H1 (cell line): ENCODE measurements at regions not wholly inside any gene's neighbourhood (a gene's known extent, or its start where the extent isn't known, plus 50 kb on each side); places are given as distances from the start of the nearest gene placed in this dataset.

Experiments
- CTCF ChIA-PET: fragments of 300-600 bp; sonication (Branson Sonifier 250); formaldehyde crosslinking; loops from one replicate; lab custom pipeline; 2021; ENCODE audit not compliant: partially characterized antibody; lab: Charles Lee
- POLR2A ChIA-PET: fragments of 300-600 bp; sonication (Branson Sonifier 250); formaldehyde crosslinking; loops from one replicate; lab custom pipeline; 2021; ENCODE audit warnings: inconsistent platforms; ENCODE audit not compliant: partially characterized antibody; lab: Charles Lee
- DNase-seq, 2 experiments: peaks; one replicate each; pipeline versions ENCODE4 v3.0.0 to v3.0.0-alpha.2; 2010 to 2022; ENCODE audit warnings: low spot score in 2 of 2, low read depth in 1 of 2, mixed read lengths in 1 of 2
- FAIRE-seq: peaks from 2 replicates; lab custom pipeline; 2011; peaks lifted over from hg19 to GRCh38; lab: Jason Lieb, UNC
- H2AFZ ChIP-seq: 2 replicates; pipeline ENCODE4 v1.8.1; 2012; ENCODE audit warnings: low read length, inconsistent platforms
- H2AK5ac ChIP-seq: 2 replicates; pipeline ENCODE4 v1.6.1; 2013; ENCODE audit warnings: low read depth, low read length
- H2BK120ac ChIP-seq: replicated peaks from 2 replicates; pipeline ENCODE3; 2013; ENCODE audit warnings: low read depth, low read length, inconsistent platforms
- H2BK12ac ChIP-seq: 2 replicates; pipeline ENCODE4 v1.6.1; 2013; ENCODE audit warnings: low read depth, low read length
- H2BK15ac ChIP-seq: 2 replicates; pipeline ENCODE4 v1.6.1; 2013; ENCODE audit warnings: low read length
- H2BK20ac ChIP-seq: 2 replicates; pipeline ENCODE4 v1.6.1; 2013; ENCODE audit warnings: low read length
- H2BK5ac ChIP-seq: 2 replicates; pipeline ENCODE4 v1.6.1; 2013; ENCODE audit warnings: low read depth, low read length
- H3K14ac ChIP-seq: 2 replicates; pipeline ENCODE4 v1.6.1; 2013; ENCODE audit warnings: inconsistent platforms; ENCODE audit not compliant: insufficient read length
- H3K18ac ChIP-seq: 2 replicates; pipeline ENCODE4 v1.6.1; 2013; ENCODE audit warnings: low read length; ENCODE audit errors: extremely low read depth
- H3K23ac ChIP-seq: 2 replicates; pipeline ENCODE4 v1.6.1; 2013; ENCODE audit warnings: inconsistent platforms; ENCODE audit not compliant: insufficient read length
- H3K23me2 ChIP-seq: 2 replicates; pipeline ENCODE4 v1.6.1; 2013; ENCODE audit warnings: low read depth, low read length
- H3K27ac ChIP-seq: 2 replicates; pipeline ENCODE4 v1.6.1; 2011; ENCODE audit warnings: low read depth, low read length, inconsistent platforms
- H3K27me3 ChIP-seq, 4 experiments: replicated peaks in 1 of 4; 1 replicate in 1 of 4; 2 replicates in 3 of 4; pipeline versions ENCODE4 v1.6.1 to v1.8.1; 2011 to 2013; ENCODE audit warnings: low read length in 3 of 4, mild to moderate bottlenecking in 3 of 4, inconsistent platforms in 2 of 4, mixed read lengths in 2 of 4, moderate library complexity in 1 of 4; ENCODE audit not compliant: control insufficient read depth in 3 of 4, insufficient read depth in 3 of 4; ENCODE audit errors: extremely low read depth in 1 of 4
- H3K36me3 ChIP-seq, 4 experiments: 2 replicates each; pipeline versions ENCODE4 v1.6.1 to v1.8.1; 2011 to 2013; ENCODE audit warnings: mild to moderate bottlenecking in 4 of 4, low read length in 3 of 4, moderate library complexity in 2 of 4, control low read depth in 1 of 4, inconsistent platforms in 1 of 4; ENCODE audit not compliant: insufficient read depth in 4 of 4, control insufficient read depth in 2 of 4
- H3K4ac ChIP-seq: replicated peaks from 2 replicates; pipeline ENCODE3; 2013; ENCODE audit warnings: low read length, low read depth, mixed read lengths, inconsistent platforms; ENCODE audit not compliant: insufficient read length
- H3K4me1 ChIP-seq, 4 experiments: replicated peaks in 1 of 4; 1 replicate in 1 of 4; 2 replicates in 3 of 4; pipeline versions ENCODE4 v1.6.1 to v1.8.1; 2011 to 2013; ENCODE audit warnings: low read length in 3 of 4, inconsistent platforms in 2 of 4, mixed read lengths in 1 of 4; ENCODE audit not compliant: insufficient read depth in 4 of 4, control insufficient read depth in 3 of 4
- H3K4me2 ChIP-seq, 2 experiments: 2 replicates each; pipeline versions ENCODE4 v1.6.1 to v1.8.1; 2011 to 2013; ENCODE audit warnings: low read depth in 2 of 2, low read length in 2 of 2, control low read depth in 1 of 2, inconsistent platforms in 1 of 2, mild to moderate bottlenecking in 1 of 2; ENCODE audit not compliant: insufficient read depth in 1 of 2
- H3K4me3 ChIP-seq, 4 experiments: fragments of 200-600, 300-600 bp in 1 of 4; sonication (generic), shearing (Covaris generic), sonication (Bioruptor Twin) in 1 of 4; 2 replicates each; pipeline versions ENCODE4 v1.5.1 to v1.8.1; 2011 to 2016; ENCODE audit warnings: low read length in 4 of 4, low read depth in 3 of 4, control low read depth in 2 of 4, inconsistent platforms in 2 of 4, mild to moderate bottlenecking in 2 of 4, mixed read lengths in 1 of 4, moderate library complexity in 1 of 4; ENCODE audit not compliant: insufficient read depth in 2 of 4; ENCODE audit errors: extremely low read depth in 1 of 4
- H3K56ac ChIP-seq: replicated peaks from 2 replicates; pipeline ENCODE3; 2013; ENCODE audit warnings: low read depth, mild to moderate bottlenecking, mixed read lengths, low read length, inconsistent platforms; ENCODE audit not compliant: insufficient read length
- H3K79me1 ChIP-seq: 2 replicates; pipeline ENCODE4 v1.6.1; 2013; ENCODE audit warnings: low read depth, low read length, control low read depth
- H3K79me2 ChIP-seq, 2 experiments: 2 replicates each; pipeline versions ENCODE4 v1.6.1 to v1.8.1; 2012 to 2013; ENCODE audit warnings: low read length in 2 of 2, mild to moderate bottlenecking in 2 of 2, inconsistent platforms in 1 of 2; ENCODE audit not compliant: insufficient read depth in 2 of 2, control insufficient read depth in 1 of 2
- H3K9ac ChIP-seq, 4 experiments: replicated peaks in 1 of 4; 1 replicate in 1 of 4; 2 replicates in 3 of 4; pipeline versions ENCODE4 v1.6.1 to v1.8.1; 2011 to 2013; ENCODE audit warnings: low read depth in 3 of 4, low read length in 3 of 4, control low read depth in 2 of 4, mild to moderate bottlenecking in 2 of 4, moderate library complexity in 2 of 4, inconsistent platforms in 1 of 4; ENCODE audit errors: extremely low read depth in 1 of 4
- H3K9me3 ChIP-seq, 2 experiments: 2 replicates each; pipeline versions ENCODE4 v1.6.1 to v1.8.1; 2012 to 2013; ENCODE audit warnings: mild to moderate bottlenecking in 2 of 2, moderate library complexity in 2 of 2, control low read depth in 1 of 2, inconsistent platforms in 1 of 2, low read depth in 1 of 2, low read length in 1 of 2, mixed read lengths in 1 of 2; ENCODE audit not compliant: insufficient read depth in 2 of 2
- H4K20me1 ChIP-seq, 2 experiments: replicated peaks in 1 of 2; 2 replicates each; pipeline versions ENCODE3 to v1.8.1; 2011 to 2013; ENCODE audit warnings: inconsistent platforms in 2 of 2, low read length in 2 of 2, mild to moderate bottlenecking in 1 of 2; ENCODE audit not compliant: insufficient read depth in 2 of 2, control insufficient read depth in 1 of 2
- H4K5ac ChIP-seq: 2 replicates; pipeline ENCODE4 v1.6.1; 2013; ENCODE audit warnings: low read length, low read depth, mixed read lengths, inconsistent platforms; ENCODE audit not compliant: insufficient read length
- H4K8ac ChIP-seq: 2 replicates; pipeline ENCODE4 v1.8.0; 2013; ENCODE audit warnings: mild to moderate bottlenecking, moderate library complexity, low read length, inconsistent platforms; ENCODE audit not compliant: insufficient read depth; ENCODE audit errors: extremely low read depth
- H4K91ac ChIP-seq: replicated peaks from 2 replicates; pipeline ENCODE3; 2013; ENCODE audit warnings: low read length, mixed read lengths, inconsistent platforms; ENCODE audit not compliant: insufficient read length
- CREB1 ChIP-seq: IDR thresholded peaks from 2 replicates; pipeline ENCODE4 v1.6.1; 2012; ENCODE audit warnings: inconsistent platforms
- EGR1 ChIP-seq: IDR thresholded peaks from 2 replicates; pipeline ENCODE4 v1.6.1; 2011; ENCODE audit warnings: low read depth, low read length, borderline replicate concordance
- EP300 ChIP-seq, 2 experiments: IDR thresholded peaks; 1 replicate in 1 of 2; 2 replicates in 1 of 2; pipeline ENCODE4 v1.6.1; 2011 to 2012; ENCODE audit warnings: low read depth in 2 of 2, low read length in 2 of 2, mild to moderate bottlenecking in 2 of 2, borderline replicate concordance in 1 of 2, inconsistent platforms in 1 of 2, moderate library complexity in 1 of 2
- KDM1A ChIP-seq: fragments of 200-600, 300-600 bp; sonication (generic); IDR thresholded peaks from 2 replicates; pipeline ENCODE4 v1.7.1; 2016; ENCODE audit warnings: mild to moderate bottlenecking, low read length, borderline replicate concordance
- MAX ChIP-seq: IDR thresholded peaks from 2 replicates; pipeline ENCODE4 v1.6.1; 2012; ENCODE audit warnings: inconsistent platforms
- NRF1 ChIP-seq: IDR thresholded peaks from 2 replicates; pipeline ENCODE4 v1.6.1; 2011; ENCODE audit warnings: mild to moderate bottlenecking, low read depth, low read length, improper control_type of control experiment
- PHF8 ChIP-seq: fragments of 200-600 bp; sonication (generic); conservative IDR thresholded peaks from 2 replicates; pipeline ENCODE4 v1.7.1; 2012; ENCODE audit warnings: low read depth, mild to moderate bottlenecking, inconsistent platforms, low read length, moderate library complexity
- RFX5 ChIP-seq: IDR thresholded peaks from 2 replicates; pipeline ENCODE4 v1.6.1; 2011; ENCODE audit warnings: low read depth, low read length, improper control_type of control experiment, borderline replicate concordance
- RNF2 ChIP-seq: fragments of 200-900, 300-1000 bp; sonication (generic); IDR thresholded peaks from 2 replicates; pipeline ENCODE4 v1.7.1; 2016; ENCODE audit warnings: borderline replicate concordance, low read depth, mild to moderate bottlenecking, antibody characterized with exemption, low read length; ENCODE audit not compliant: poor library complexity, severe bottlenecking; ENCODE audit errors: missing control alignments
- SP1 ChIP-seq: IDR thresholded peaks from 2 replicates; pipeline ENCODE4 v1.6.1; 2011; ENCODE audit warnings: low read depth, low read length
- TAF1 ChIP-seq: IDR thresholded peaks from 2 replicates; pipeline ENCODE4 v1.6.1; 2011; ENCODE audit warnings: mild to moderate bottlenecking, low read depth, low read length
- TEAD4 ChIP-seq: IDR thresholded peaks from 2 replicates; pipeline ENCODE4 v1.6.1; 2012; ENCODE audit warnings: low read depth, low read length, inconsistent platforms, mixed read lengths
- YY1 ChIP-seq: IDR thresholded peaks from 2 replicates; pipeline ENCODE4 v1.6.1; 2011; ENCODE audit warnings: low read depth, mild to moderate bottlenecking, low read length
- WGBS, 2 experiments: shearing (Covaris generic) in 1 of 2; methylation state at CpG; one replicate each; pipeline versions ENCODE4 v1.1.6 to v1.1.7; 2013 to 2015; ENCODE audit warnings: low lambda C conversion rate in 2 of 2, mixed read lengths in 2 of 2, inconsistent platforms in 1 of 2, low coverage in 1 of 2, missing lambda C conversion rate in 1 of 2; ENCODE audit not compliant: insufficient replicate concordance in 2 of 2, insufficient coverage in 1 of 2, insufficient read length in 1 of 2; ENCODE audit errors: extremely low coverage in 1 of 2, missing lambda C conversion rate in 1 of 2; 5-methylcytosine and 5-hydroxymethylcytosine counted together

- Histone ChIP-seq H3K27ac (no peak overlapping the region), H3K4me2 (no peak overlapping the region), H3K27me3 (no peaks in the 10 kb centered on the region), H3K4me1 (peaks cover 0 to 6% (median 1%) of the 10 kb centered on the region in 4 experiments; a peak in 4 of 7 replicates), H4K5ac (no peak overlapping the region)
- TF ChIP-seq TEAD4 (no peak), MAX (no peak), TAF1 (no peak), KDM1A (no peak), YY1 (no peak), NRF1 (no peak), SP1 (no peak), RFX5 (no peak), CREB1 (no peak), RNF2 (no peak), EGR1 (no peak), EP300 (IDR thresholded peaks at IDR 0.05; ENCODE audit: borderline replicate concordance in 1 of 2, low read depth in 2 of 2, low read length in 2 of 2) (no peak), PHF8 (no peak)
- TF ChIP-seq, all 59 proteins: peak for 0
- Histone ChIP-seq H2BK20ac (no peak overlapping the region), H4K91ac (no peak overlapping the region), H2AFZ (no peak overlapping the region), H2BK12ac (no peak overlapping the region), H3K9me3 (no peaks in the 10 kb centered on the region), H3K4me3 (no peak overlapping the region), H2BK120ac (no peak overlapping the region), H3K23me2 (no peaks in the 10 kb centered on the region), H3K56ac (no peak overlapping the region), H4K20me1 (no peaks in the 10 kb centered on the region), H2BK5ac (no peak overlapping the region), H3K18ac (no peak overlapping the region), H3K79me2 (no peaks in the 10 kb centered on the region), H3K79me1 (no peaks in the 10 kb centered on the region), H3K9ac (no peak overlapping the region), H4K8ac (no peak overlapping the region), H2BK15ac (no peak overlapping the region), H3K14ac (no peak overlapping the region), H3K23ac (no peak overlapping the region), H3K4ac (no peak overlapping the region), H2AK5ac (no peak overlapping the region), H3K36me3 (no peaks in the 10 kb centered on the region)
- ChIA-PET CTCF (interaction anchor here (0.6 to 1.3 kb wide), 3 partner anchors 65 to 868 kb away, joined by 3 to 4 read pairs (median 3); no protein-coding TSS in a partner anchor), POLR2A (interaction anchor here (1.0 kb wide), 1 partner anchor 26 kb away, joined by 3 read pairs; no protein-coding TSS in a partner anchor)
- DNase-seq (no peak), FAIRE-seq (no peak)
- WGBS, 2 experiments = 87% methylated on average over 4 of the region's 4 CpGs; no CpG with 5 or more reads in 1 of the 2 experiments
Observed at GRCh38 chr7:91556239-91556638, 292.0 kb downstream of the FZD1 start.
